ENCODE measurements at regions not wholly inside any gene's neighbourhood (a gene's known extent, or its start where the extent isn't known, plus 50 kb on each side); places are given as distances from the start of the nearest gene placed in this dataset.
"Not testable (repeated sequence)": the region's sequence is repeated elsewhere in the genome, so short reads cannot be mapped to it uniquely, and the experiment has no call there.

DNA sequence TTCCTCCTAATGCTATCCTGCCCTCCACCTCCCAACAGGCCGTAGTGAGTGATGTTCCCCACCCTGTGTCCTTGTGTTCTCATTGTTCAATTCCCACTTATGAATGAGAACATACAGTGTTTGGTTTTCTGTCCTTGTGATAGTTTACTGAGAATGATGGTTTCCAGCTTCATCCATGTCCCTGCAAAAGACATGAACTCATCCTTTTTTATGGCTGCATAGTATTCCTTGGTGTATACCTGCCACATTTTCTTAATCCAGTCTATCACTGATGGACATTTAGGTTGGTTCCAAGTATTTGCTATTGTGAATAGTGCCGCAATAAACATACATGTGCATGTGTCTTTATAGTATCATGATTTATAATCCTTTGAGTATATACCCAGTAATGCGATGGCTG is 88.5 kb upstream of the PABPC3 start:
- POLR2A ChIA-PET (ENCODE audit: partially characterized antibody); H3K27ac ChIP-seq (ENCODE audit: low read depth, low read length); H3K36me3 ChIP-seq (ENCODE audit: insufficient read depth, low read length); H3K27ac Mint-ChIP-seq; H3K4me3 ChIP-seq (ENCODE audit: low read length in 2 of 2); DNase-seq; H3K4me1 ChIP-seq (ENCODE audit: insufficient read depth, low read length); H3K36me3 Mint-ChIP-seq; H3K4me1 Mint-ChIP-seq; H3K9me3 Mint-ChIP-seq; H3K9me3 ChIP-seq (ENCODE audit: control insufficient read depth in 1 of 2, low read length in 2 of 2); H3K4me3 Mint-ChIP-seq; H3K27me3 ChIP-seq (ENCODE audit: insufficient read depth, low read length): not testable (repeated sequence)
- intact Hi-C loops (cut with micrococcal nuclease), result loop anchor here (10.0 kb wide), 1 partner anchor 1067 kb away; no protein-coding TSS in a partner anchor
- CTCF ChIA-PET (ENCODE audit: partially characterized antibody), result interaction anchor here (1.2 to 1.4 kb wide), 2 partner anchors 9 to 27 kb away, joined by 3 to 4 read pairs; no protein-coding TSS in a partner anchor
- peaks cover 20 to 29% of the 10 kb centered on the region in 2 donors for H3K27me3 Mint-ChIP-seq

DNA sequence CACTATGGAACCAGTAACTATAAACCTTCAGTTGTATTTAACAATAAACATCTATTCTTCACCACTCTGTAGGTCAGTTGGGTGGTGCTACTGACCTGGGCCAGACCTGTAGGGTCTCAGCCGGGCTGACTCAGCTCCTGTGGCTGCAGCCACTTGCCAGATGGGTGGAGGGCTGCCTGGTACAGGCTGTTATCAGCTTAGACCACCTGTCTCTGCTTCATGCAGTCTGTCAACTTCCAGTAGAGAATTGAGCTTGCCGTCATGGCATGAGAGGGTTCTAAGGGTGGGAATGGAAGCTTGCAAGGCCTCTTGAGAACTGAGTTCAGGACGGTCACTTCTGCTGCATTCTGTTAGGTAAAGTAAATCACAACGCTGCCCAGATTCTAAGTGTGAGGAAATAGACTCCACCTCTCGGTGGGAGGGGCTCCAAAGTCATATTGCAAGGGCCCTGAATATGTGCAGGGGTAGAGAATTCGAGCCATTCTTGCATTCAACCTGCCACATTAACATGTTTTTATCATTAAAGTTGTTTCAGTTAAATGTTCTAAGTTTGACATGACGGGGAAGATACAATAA is 81.5 kb upstream of the PABPC3 start:
- H3K9me3 ChIP-seq (ENCODE audit: control insufficient read depth in 1 of 2, low read length in 2 of 2); H3K27me3 ChIP-seq (ENCODE audit: insufficient read depth, low read length); H3K4me1 ChIP-seq (ENCODE audit: insufficient read depth, low read length); H3K27ac Mint-ChIP-seq; H3K4me3 Mint-ChIP-seq; H3K4me1 Mint-ChIP-seq; H3K4me3 ChIP-seq (ENCODE audit: low read length in 2 of 2); H3K9me3 Mint-ChIP-seq; H3K36me3 Mint-ChIP-seq; H3K27ac ChIP-seq (ENCODE audit: low read depth, low read length); intact Hi-C loops (cut with micrococcal nuclease); H3K36me3 ChIP-seq (ENCODE audit: insufficient read depth, low read length); DNase-seq: not testable (repeated sequence)
- POLR2A ChIA-PET (ENCODE audit: partially characterized antibody), result interaction anchor here (0.6 kb wide), 1 partner anchor 19 kb away, joined by 3 read pairs; no protein-coding TSS in a partner anchor
- peaks cover 11 to 28% of the 10 kb centered on the region in 2 donors for H3K27me3 Mint-ChIP-seq
- CTCF ChIA-PET (ENCODE audit: partially characterized antibody), result interaction anchor here (0.8 to 1.3 kb wide), 3 partner anchors 9 to 20 kb away, joined by 3 read pairs; no protein-coding TSS in a partner anchor

DNA sequence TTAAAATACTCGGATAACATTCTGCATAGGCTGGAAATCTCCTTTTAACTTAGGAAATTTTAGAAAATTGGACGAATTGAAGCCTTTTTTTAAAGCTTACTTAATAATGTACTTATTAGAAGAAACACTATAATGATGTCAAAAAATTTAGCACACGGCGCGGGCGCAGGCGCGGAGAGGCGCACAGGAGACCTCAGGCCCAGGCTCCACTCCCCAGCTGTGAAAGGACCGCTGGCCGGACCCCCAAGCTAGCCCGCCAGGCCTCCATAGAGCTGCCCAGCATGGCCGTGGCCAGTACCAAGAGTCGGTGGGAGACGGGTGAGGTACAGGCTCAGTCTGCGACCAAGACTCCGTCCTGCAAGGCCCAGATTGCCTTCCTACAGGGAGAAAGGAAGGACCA is 78.8 kb upstream of the PABPC3 start:
- Mint-ChIP-seq H3K4me1 (peaks cover 4 to 12% (median 7%) of the 10 kb centered on the region in 4 donors), H3K4me3 (peak overlapping the region in 7 of 8 donors; percentile 17 to 84 (median 66)), H3K27me3 (peaks cover 10 to 35% of the 10 kb centered on the region in 2 donors)
- H3K36me3 ChIP-seq (ENCODE audit: insufficient read depth, low read length); H3K27me3 ChIP-seq (ENCODE audit: insufficient read depth, low read length); intact Hi-C loops (cut with micrococcal nuclease); DNase-seq; H3K4me1 ChIP-seq (ENCODE audit: insufficient read depth, low read length); H3K9me3 Mint-ChIP-seq; H3K4me3 ChIP-seq (ENCODE audit: low read length in 2 of 2); H3K36me3 Mint-ChIP-seq; H3K9me3 ChIP-seq (ENCODE audit: control insufficient read depth in 1 of 2, low read length in 2 of 2); H3K27ac ChIP-seq (ENCODE audit: low read depth, low read length); H3K27ac Mint-ChIP-seq; POLR2A ChIA-PET (ENCODE audit: partially characterized antibody): not testable (repeated sequence)
- CTCF ChIA-PET (ENCODE audit: partially characterized antibody), result interaction anchor here (1.1 to 1.9 kb wide), 4 partner anchors 12 to 22 kb away, joined by 4 to 7 read pairs (median 5); no protein-coding TSS in a partner anchor

DNA sequence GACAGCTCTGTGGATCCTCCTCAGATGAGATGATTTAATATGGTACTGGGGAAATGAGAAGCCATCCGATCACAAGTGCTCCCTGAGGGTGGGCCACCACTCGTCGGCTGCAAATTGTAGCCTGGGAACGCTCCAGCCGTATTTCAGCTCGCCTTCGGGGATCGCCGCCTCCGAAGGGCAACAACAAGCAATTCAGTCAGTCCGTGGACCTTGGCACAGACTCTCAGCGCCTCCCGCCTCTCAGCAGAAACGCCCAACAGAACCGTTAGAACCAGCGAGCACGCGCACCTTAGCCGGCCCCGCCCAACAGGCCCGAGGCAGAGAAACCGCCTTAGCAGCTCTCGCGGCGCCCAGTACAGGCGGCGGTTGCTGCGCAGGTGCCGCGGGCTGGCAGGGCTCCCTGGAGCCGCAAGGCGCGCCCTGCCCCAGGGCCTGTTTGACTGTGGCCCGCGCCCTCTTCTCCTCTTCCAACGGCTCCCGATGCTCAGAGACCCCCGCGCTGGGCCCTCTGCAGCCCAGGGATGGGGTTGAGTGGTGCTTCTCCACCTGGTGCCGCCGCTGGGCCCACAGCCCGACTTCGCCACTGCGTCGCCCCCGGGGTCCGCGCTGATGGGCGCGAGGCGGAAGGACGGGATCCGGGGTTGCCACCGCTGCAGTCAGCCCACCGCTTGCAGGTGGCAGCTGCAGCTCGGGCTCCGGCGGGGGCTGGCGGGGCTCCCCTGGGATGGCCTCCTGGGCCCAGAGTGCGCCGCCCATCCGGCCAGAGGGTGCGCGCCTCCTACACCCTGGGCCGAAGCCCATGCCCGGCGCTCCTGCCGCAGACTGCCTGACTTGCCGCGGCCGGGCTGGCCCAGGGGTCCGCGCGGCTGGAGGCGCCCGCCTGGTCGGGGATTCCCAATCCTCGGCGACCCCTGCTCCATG is 77.9 kb upstream of the PABPC3 start:
- H3K27ac ChIP-seq (ENCODE audit: low read depth, low read length); H3K36me3 ChIP-seq (ENCODE audit: insufficient read depth, low read length); H3K9me3 Mint-ChIP-seq; H3K27me3 ChIP-seq (ENCODE audit: insufficient read depth, low read length); H3K4me1 ChIP-seq (ENCODE audit: insufficient read depth, low read length); H3K9me3 ChIP-seq (ENCODE audit: control insufficient read depth in 1 of 2, low read length in 2 of 2); H3K36me3 Mint-ChIP-seq; H3K4me3 ChIP-seq (ENCODE audit: low read length in 2 of 2); intact Hi-C loops (cut with micrococcal nuclease); POLR2A ChIA-PET (ENCODE audit: partially characterized antibody): not testable (repeated sequence)
- Mint-ChIP-seq H3K4me1 (peaks cover 4 to 12% (median 7%) of the 10 kb centered on the region in 4 donors), H3K27ac (peak overlapping the region in 1 of 7 donors; percentile 60), H3K4me3 (peak overlapping the region; percentile 54 to 84 (median 77)), H3K27me3 (peaks cover 10 to 30% of the 10 kb centered on the region in 2 donors)
- DNase-seq, result peak in 4 of 5 donors; percentile 36 to 54 (median 48)
- CTCF ChIA-PET (ENCODE audit: partially characterized antibody), result interaction anchor here (1.1 to 1.9 kb wide), 5 partner anchors 13 to 23 kb away, joined by 3 to 7 read pairs (median 4); no protein-coding TSS in a partner anchor

DNA sequence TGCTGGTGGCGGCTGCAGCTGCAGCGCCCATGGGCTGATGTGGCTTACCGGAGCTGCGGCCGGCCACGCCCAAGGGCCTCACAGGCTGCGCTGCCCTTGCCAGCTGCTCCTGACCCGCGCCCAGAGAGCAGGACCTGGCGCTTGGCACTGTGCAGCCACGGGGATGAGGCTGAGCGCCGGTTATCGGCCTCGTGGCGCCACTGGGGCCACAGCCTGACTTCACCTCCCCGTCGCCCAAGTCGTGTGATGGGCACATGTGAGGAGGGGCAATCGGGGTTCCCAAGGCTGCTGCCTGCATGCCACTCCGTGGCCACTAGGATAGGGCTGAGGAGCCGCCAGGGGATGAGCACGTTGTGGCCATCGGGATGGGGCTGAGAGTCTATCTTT is 77.2 kb upstream of the PABPC3 start:
- Mint-ChIP-seq H3K9me3 (no peaks in the 10 kb centered on the region), H3K27me3 (peaks cover 10 to 27% of the 10 kb centered on the region in 2 donors), H3K36me3 (no peaks in the 10 kb centered on the region), H3K4me3 (peak overlapping the region in 3 of 8 donors; percentile 21 to 49 (median 27)), H3K4me1 (peaks cover 4 to 12% (median 7%) of the 10 kb centered on the region in 4 donors), H3K27ac (no peak overlapping the region)
- POLR2A ChIA-PET (ENCODE audit: partially characterized antibody), result no interaction called here
- no peak for DNase-seq
- no peak overlapping the region for H3K27ac ChIP-seq (ENCODE audit: low read depth, low read length)
- H3K9me3 ChIP-seq (ENCODE audit: control insufficient read depth in 1 of 2, low read length in 2 of 2), result no peaks in the 10 kb centered on the region
- CTCF ChIA-PET (ENCODE audit: partially characterized antibody), result interaction anchor here (1.3 kb wide), 1 partner anchor 20 kb away, joined by 3 read pairs; no protein-coding TSS in a partner anchor
- no peak overlapping the region for H3K4me3 ChIP-seq (ENCODE audit: low read length in 2 of 2)
- H3K27me3 ChIP-seq (ENCODE audit: insufficient read depth, low read length), result no peaks in the 10 kb centered on the region
- intact Hi-C loops (cut with micrococcal nuclease), result no loop called here
- H3K4me1 ChIP-seq (ENCODE audit: insufficient read depth, low read length), result no peaks in the 10 kb centered on the region
- no peaks in the 10 kb centered on the region for H3K36me3 ChIP-seq (ENCODE audit: insufficient read depth, low read length)

DNA sequence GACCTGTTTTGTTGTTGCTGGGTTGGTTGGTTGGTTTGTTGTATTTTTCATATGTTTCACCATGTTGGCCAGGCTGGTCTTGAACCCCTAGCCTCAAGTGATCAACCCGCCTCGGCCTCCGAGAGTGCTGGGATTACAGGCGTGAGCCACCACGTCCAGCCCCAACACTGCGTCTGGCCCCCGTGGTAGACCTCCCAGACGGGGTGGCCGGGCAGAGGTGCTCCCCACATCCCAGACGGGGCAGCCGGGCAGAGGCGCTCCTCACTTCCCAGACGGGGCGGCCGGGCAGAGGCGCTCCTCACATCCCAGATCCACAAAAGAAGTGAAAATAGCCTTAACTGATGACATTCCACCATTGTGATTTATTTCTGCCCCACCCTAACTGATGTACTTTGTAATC is 76.2 kb upstream of the PABPC3 start:
- H3K4me3 Mint-ChIP-seq; H3K27ac ChIP-seq (ENCODE audit: low read depth, low read length); H3K27me3 ChIP-seq (ENCODE audit: insufficient read depth, low read length); H3K9me3 ChIP-seq (ENCODE audit: control insufficient read depth in 1 of 2, low read length in 2 of 2); H3K27ac Mint-ChIP-seq; DNase-seq; POLR2A ChIA-PET (ENCODE audit: partially characterized antibody); H3K36me3 ChIP-seq (ENCODE audit: insufficient read depth, low read length); CTCF ChIA-PET (ENCODE audit: partially characterized antibody); H3K36me3 Mint-ChIP-seq; H3K9me3 Mint-ChIP-seq; intact Hi-C loops (cut with micrococcal nuclease); H3K4me1 ChIP-seq (ENCODE audit: insufficient read depth, low read length); H3K4me3 ChIP-seq (ENCODE audit: low read length in 2 of 2): not testable (repeated sequence)
- peaks cover 10 to 36% of the 10 kb centered on the region in 2 donors for H3K27me3 Mint-ChIP-seq
- H3K4me1 Mint-ChIP-seq, result peaks cover 4 to 12% (median 7%) of the 10 kb centered on the region in 4 donors

DNA sequence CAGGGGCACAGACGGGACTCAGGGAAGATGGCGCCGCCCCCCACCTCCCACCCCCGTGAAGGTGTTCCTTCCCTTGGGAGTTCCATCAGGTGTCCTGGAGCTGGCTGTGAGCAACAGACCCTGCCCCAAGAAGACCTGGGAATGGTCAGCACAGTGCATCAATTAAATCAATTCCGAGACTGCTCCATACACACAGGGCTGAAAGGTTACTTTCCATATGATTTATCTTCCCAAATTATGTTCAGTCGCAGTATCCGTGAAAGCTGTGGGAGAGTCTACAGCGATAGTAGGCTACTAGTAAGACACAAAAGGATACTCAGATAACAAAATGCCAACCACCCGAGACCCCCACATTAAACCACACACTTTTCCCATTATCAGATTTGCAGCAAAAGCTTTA is 71.8 kb upstream of the PABPC3 start:
- H3K36me3 Mint-ChIP-seq, result no peaks in the 10 kb centered on the region
- Histone ChIP-seq H3K27ac (ENCODE audit: low read depth, low read length) (no peak overlapping the region), H3K36me3 (ENCODE audit: insufficient read depth, low read length) (no peaks in the 10 kb centered on the region), H3K4me1 (ENCODE audit: insufficient read depth, low read length) (no peaks in the 10 kb centered on the region), H3K9me3 (ENCODE audit: control insufficient read depth in 1 of 2, low read length in 2 of 2) (no peaks in the 10 kb centered on the region), H3K4me3 (ENCODE audit: low read length in 2 of 2) (no peak overlapping the region), H3K27me3 (ENCODE audit: insufficient read depth, low read length) (no peaks in the 10 kb centered on the region)
- H3K4me3 Mint-ChIP-seq, result no peak overlapping the region
- DNase-seq, result no peak
- intact Hi-C loops (cut with micrococcal nuclease), result no loop called here
- no peak overlapping the region for H3K27ac Mint-ChIP-seq
- H3K9me3 Mint-ChIP-seq, result no peaks in the 10 kb centered on the region
- H3K4me1 Mint-ChIP-seq, result peaks cover 0 to 7% (median 0%) of the 10 kb centered on the region in 4 donors
- H3K27me3 Mint-ChIP-seq, result peaks cover 18 to 33% of the 10 kb centered on the region in 2 donors
- POLR2A ChIA-PET (ENCODE audit: partially characterized antibody), result no interaction called here
- CTCF ChIA-PET (ENCODE audit: partially characterized antibody), result interaction anchor here (0.7 to 1.4 kb wide), 2 partner anchors 13 to 28 kb away, joined by 3 to 5 read pairs; no protein-coding TSS in a partner anchor

Data from CD4-positive, alpha-beta memory T cell (primary cell).